ENCODE measurements at regions not wholly inside any gene's neighbourhood (a gene's known extent, or its start where the extent isn't known, plus 50 kb on each side); places are given as distances from the start of the nearest gene placed in this dataset.

DNA sequence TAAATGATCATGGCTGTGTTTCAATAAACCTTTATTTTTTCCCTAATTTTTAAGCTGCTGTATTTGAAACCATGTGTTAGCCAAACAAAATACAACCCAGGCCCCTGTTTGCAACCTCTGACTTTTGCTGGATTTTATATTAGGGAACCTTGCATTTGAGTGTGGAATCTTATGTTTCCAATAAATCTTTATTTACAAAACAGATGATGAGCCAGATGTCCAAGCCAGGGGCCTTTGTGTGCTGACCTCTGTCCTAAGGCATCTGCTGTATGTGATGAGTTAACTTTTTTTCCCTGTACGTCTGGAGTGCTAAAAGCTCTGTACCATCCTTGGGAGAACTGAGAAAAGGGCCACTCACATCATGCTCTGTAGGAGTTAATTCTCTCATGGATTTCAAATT lies 162.9 kb downstream of the TRIB2 start:
- TF ChIP-seq CTCF (IDR thresholded peaks at IDR 0.05) (no peak), POLR2A (IDR thresholded peaks at IDR 0.05) (no peak)

All from testis (tissue), 2 donors.